Mesothelial cell of epicardium (in vitro differentiated cells): ENCODE measurements at regions not wholly inside any gene's neighbourhood (a gene's known extent, or its start where the extent isn't known, plus 50 kb on each side); places are given as distances from the start of the nearest gene placed in this dataset.

Source experiments
- DNase-seq, 2 experiments: peaks; one replicate each; pipeline ENCODE4 v3.0.0; 2021; ENCODE audit warnings: low spot score in 2 of 2; ENCODE audit not compliant: unreplicated experiment in 2 of 2
- H3K27ac Mint-ChIP-seq: 2 replicates; pipeline ENCODE4 v1.8.0; 2021; ENCODE audit warnings: mixed read lengths
- H3K27me3 Mint-ChIP-seq: 2 replicates; pipeline ENCODE4 v1.8.0; 2021; ENCODE audit warnings: low read depth, mixed read lengths
- H3K36me3 Mint-ChIP-seq: 2 replicates; pipeline ENCODE4 v1.8.0; 2021; ENCODE audit warnings: mixed read lengths
- H3K4me1 Mint-ChIP-seq: 2 replicates; pipeline ENCODE4 v1.8.0; 2021; ENCODE audit warnings: mixed read lengths
- H3K4me3 Mint-ChIP-seq: 2 replicates; pipeline ENCODE4 v1.8.0; 2021; ENCODE audit warnings: mild to moderate bottlenecking, moderate library complexity, mixed read lengths
- H3K9me3 Mint-ChIP-seq: 2 replicates; pipeline ENCODE4 v1.8.0; 2021; ENCODE audit warnings: mixed read lengths
- CTCF ChIP-seq: fragments of 200-600 bp; sonication (generic); IDR thresholded peaks from one replicate; pipeline ENCODE4 v1.5.0; 2021; ENCODE audit warnings: antibody characterized with exemption; ENCODE audit not compliant: unreplicated experiment

- Mint-ChIP-seq H3K27me3 (peaks cover 13% of the 10 kb centered on the region), H3K4me1 (peaks cover 3% of the 10 kb centered on the region), H3K9me3 (peaks cover 19% of the 10 kb centered on the region), H3K4me3 (no peak overlapping the region), H3K36me3 (no peaks in the 10 kb centered on the region), H3K27ac (no peak overlapping the region)
- no peak for DNase-seq
- TF ChIP-seq CTCF, result no peak
These were observed 491.5 kb upstream of the KIRREL3 start for GRCh38 chr11:127492029-127492428.

GRCh38 chr11:127491589-127491988 is 491.0 kb upstream of the KIRREL3 start:
- Mint-ChIP-seq H3K9me3 (peaks cover 19% of the 10 kb centered on the region), H3K27ac (no peak overlapping the region), H3K4me3 (no peak overlapping the region), H3K27me3 (peaks cover 13% of the 10 kb centered on the region), H3K36me3 (no peaks in the 10 kb centered on the region), H3K4me1 (peaks cover 3% of the 10 kb centered on the region)
- no peak for DNase-seq
- TF ChIP-seq CTCF, result no peak

- peaks cover 3% of the 10 kb centered on the region for H3K4me1 Mint-ChIP-seq
- H3K4me3 Mint-ChIP-seq, result no peak overlapping the region
- peaks cover 10% of the 10 kb centered on the region for H3K27me3 Mint-ChIP-seq
- no peak overlapping the region for H3K27ac Mint-ChIP-seq
- no peak for DNase-seq
- H3K9me3 Mint-ChIP-seq, result peaks cover 19% of the 10 kb centered on the region
- TF ChIP-seq CTCF, result no peak
- no peaks in the 10 kb centered on the region for H3K36me3 Mint-ChIP-seq
These were observed 490.3 kb upstream of the KIRREL3 start for GRCh38 chr11:127490896-127491295.

- Mint-ChIP-seq H3K27ac (no peak overlapping the region), H3K4me1 (peaks cover 4% of the 10 kb centered on the region), H3K9me3 (peaks cover 7% of the 10 kb centered on the region), H3K36me3 (no peaks in the 10 kb centered on the region), H3K27me3 (peaks cover 3% of the 10 kb centered on the region), H3K4me3 (no peak overlapping the region)
- DNase-seq, result no peak
- no peak for TF ChIP-seq CTCF
These were observed 485.0 kb upstream of the KIRREL3 start for GRCh38 chr11:127485541-127485940.

- Mint-ChIP-seq H3K36me3 (no peaks in the 10 kb centered on the region), H3K27me3 (peaks cover 6% of the 10 kb centered on the region), H3K4me3 (no peak overlapping the region), H3K9me3 (no peaks in the 10 kb centered on the region), H3K4me1 (peaks cover 10% of the 10 kb centered on the region), H3K27ac (no peak overlapping the region)
- TF ChIP-seq CTCF, result no peak
- DNase-seq, result no peak
These were observed 480.8 kb upstream of the KIRREL3 start for GRCh38 chr11:127481391-127481790.

- H3K27me3 Mint-ChIP-seq, result peaks cover 18% of the 10 kb centered on the region
- H3K4me1 Mint-ChIP-seq, result peaks cover 10% of the 10 kb centered on the region
- TF ChIP-seq CTCF, result no peak
- H3K27ac Mint-ChIP-seq, result no peak overlapping the region
- DNase-seq, result no peak
- H3K4me3 Mint-ChIP-seq, result no peak overlapping the region
- H3K9me3 Mint-ChIP-seq, result no peaks in the 10 kb centered on the region
- no peaks in the 10 kb centered on the region for H3K36me3 Mint-ChIP-seq
These were observed 478.3 kb upstream of the KIRREL3 start for GRCh38 chr11:127478826-127479225.
